Stomach (tissue), 4 donors: ENCODE measurements at regions not wholly inside any gene's neighbourhood (a gene's known extent, or its start where the extent isn't known, plus 50 kb on each side); places are given as distances from the start of the nearest gene placed in this dataset.

ENCODE experiments used
- POLR2A ChIP-seq, 4 donors: fragments of 450-650 bp; IDR thresholded peaks; one replicate each; pipeline ENCODE4 v1.6.1; 2016; ENCODE audit warnings: antibody characterized with exemption in 4 of 4, control low read depth in 2 of 4, mild to moderate bottlenecking in 1 of 4, moderate library complexity in 1 of 4
- TF ChIP-seq, protein P1 (sequence below), 7 experiments: fragments of 450-650 bp in 4 of 7; fragments of 200-600 bp in 3 of 7; sonication (generic) in 3 of 7; IDR thresholded peaks; one replicate each; pipeline ENCODE4 v1.5.1; 2016 to 2019; ENCODE audit warnings: antibody characterized with exemption in 7 of 7, control low read depth in 2 of 7, mild to moderate bottlenecking in 1 of 7

DNA sequence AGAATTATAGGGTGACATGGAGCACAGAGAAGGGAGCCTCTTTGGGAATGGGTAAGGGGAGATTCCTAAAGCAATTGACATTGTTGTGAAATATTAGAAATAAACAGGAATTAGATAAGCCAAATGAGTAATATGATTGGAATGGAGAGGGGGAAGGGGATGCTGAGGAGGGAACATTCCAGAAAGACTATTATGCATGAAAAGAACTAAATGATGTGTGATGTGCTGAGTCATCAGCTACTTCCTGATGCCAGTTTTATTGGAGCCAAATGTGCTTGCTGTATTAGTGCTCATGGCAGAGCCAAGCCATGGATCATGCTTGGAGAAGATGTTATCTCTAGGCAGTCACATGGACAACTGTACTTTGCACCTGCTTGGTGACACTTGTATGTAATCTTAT, 189.0 kb upstream of the HCCS start:
- TF ChIP-seq, protein P1, sequence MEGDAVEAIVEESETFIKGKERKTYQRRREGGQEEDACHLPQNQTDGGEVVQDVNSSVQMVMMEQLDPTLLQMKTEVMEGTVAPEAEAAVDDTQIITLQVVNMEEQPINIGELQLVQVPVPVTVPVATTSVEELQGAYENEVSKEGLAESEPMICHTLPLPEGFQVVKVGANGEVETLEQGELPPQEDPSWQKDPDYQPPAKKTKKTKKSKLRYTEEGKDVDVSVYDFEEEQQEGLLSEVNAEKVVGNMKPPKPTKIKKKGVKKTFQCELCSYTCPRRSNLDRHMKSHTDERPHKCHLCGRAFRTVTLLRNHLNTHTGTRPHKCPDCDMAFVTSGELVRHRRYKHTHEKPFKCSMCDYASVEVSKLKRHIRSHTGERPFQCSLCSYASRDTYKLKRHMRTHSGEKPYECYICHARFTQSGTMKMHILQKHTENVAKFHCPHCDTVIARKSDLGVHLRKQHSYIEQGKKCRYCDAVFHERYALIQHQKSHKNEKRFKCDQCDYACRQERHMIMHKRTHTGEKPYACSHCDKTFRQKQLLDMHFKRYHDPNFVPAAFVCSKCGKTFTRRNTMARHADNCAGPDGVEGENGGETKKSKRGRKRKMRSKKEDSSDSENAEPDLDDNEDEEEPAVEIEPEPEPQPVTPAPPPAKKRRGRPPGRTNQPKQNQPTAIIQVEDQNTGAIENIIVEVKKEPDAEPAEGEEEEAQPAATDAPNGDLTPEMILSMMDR (IDR thresholded peaks at IDR 0.05) = no peak
- no peak for TF ChIP-seq POLR2A (IDR thresholded peaks at IDR 0.05)
